Left hindlimb (tissue), 1 donor: ENCODE measurements at regions not wholly inside any gene's neighbourhood (a gene's known extent, or its start where the extent isn't known, plus 50 kb on each side); places are given as distances from the start of the nearest gene placed in this dataset.

ENCODE experiments used
- DNase-seq: peaks from one replicate; pipeline ENCODE4 v3.0.0-alpha.2; 2018

- DNase-seq = no peak
Observed at GRCh38 chr17:79365836-79366770, 244.7 kb downstream of the RBFOX3 start.

- no peak for DNase-seq
Observed at GRCh38 chr17:79365351-79365750, 245.5 kb downstream of the RBFOX3 start.

GRCh38 chr17:79364315-79365094 is 246.3 kb downstream of the RBFOX3 start:
- DNase-seq = no peak

- no peak for DNase-seq
Observed at GRCh38 chr17:79363552-79364275, 247.1 kb downstream of the RBFOX3 start.

- DNase-seq = no peak
Observed at GRCh38 chr17:79362772-79363305, 248.0 kb downstream of the RBFOX3 start.

- no peak for DNase-seq
Observed at GRCh38 chr17:79361873-79362771, 248.7 kb downstream of the RBFOX3 start.

- DNase-seq = no peak
Observed at GRCh38 chr17:79361221-79361734, 249.6 kb downstream of the RBFOX3 start.

GRCh38 chr17:79360196-79360595 is 250.7 kb downstream of the RBFOX3 start:
- no peak for DNase-seq

- DNase-seq = no peak
Observed at GRCh38 chr17:79356839-79357447, 253.9 kb downstream of the RBFOX3 start.

- DNase-seq = no peak
Observed at GRCh38 chr17:79355165-79355564, 255.7 kb downstream of the RBFOX3 start.

- no peak for DNase-seq
Observed at GRCh38 chr17:79354173-79354820, 256.6 kb downstream of the RBFOX3 start.

- DNase-seq = no peak
Observed at GRCh38 chr17:79353548-79353947, 257.3 kb downstream of the RBFOX3 start.

- DNase-seq = no peak
Observed at GRCh38 chr17:79353016-79353415, 257.8 kb downstream of the RBFOX3 start.

- no peak for DNase-seq
Observed at GRCh38 chr17:79350533-79350932, 260.3 kb downstream of the RBFOX3 start.

GRCh38 chr17:79349506-79350400 is 261.1 kb downstream of the RBFOX3 start:
- DNase-seq = no peak

- DNase-seq = no peak
Observed at GRCh38 chr17:79342376-79342775, 267.8 kb downstream of the ENGASE start.

GRCh38 chr17:79341816-79342215 is 267.2 kb downstream of the ENGASE start:
- no peak for DNase-seq

- no peak for DNase-seq
Observed at GRCh38 chr17:79341222-79341780, 266.7 kb downstream of the ENGASE start.
